ENCODE measurements at regions not wholly inside any gene's neighbourhood (a gene's known extent, or its start where the extent isn't known, plus 50 kb on each side); places are given as distances from the start of the nearest gene placed in this dataset.

DNA sequence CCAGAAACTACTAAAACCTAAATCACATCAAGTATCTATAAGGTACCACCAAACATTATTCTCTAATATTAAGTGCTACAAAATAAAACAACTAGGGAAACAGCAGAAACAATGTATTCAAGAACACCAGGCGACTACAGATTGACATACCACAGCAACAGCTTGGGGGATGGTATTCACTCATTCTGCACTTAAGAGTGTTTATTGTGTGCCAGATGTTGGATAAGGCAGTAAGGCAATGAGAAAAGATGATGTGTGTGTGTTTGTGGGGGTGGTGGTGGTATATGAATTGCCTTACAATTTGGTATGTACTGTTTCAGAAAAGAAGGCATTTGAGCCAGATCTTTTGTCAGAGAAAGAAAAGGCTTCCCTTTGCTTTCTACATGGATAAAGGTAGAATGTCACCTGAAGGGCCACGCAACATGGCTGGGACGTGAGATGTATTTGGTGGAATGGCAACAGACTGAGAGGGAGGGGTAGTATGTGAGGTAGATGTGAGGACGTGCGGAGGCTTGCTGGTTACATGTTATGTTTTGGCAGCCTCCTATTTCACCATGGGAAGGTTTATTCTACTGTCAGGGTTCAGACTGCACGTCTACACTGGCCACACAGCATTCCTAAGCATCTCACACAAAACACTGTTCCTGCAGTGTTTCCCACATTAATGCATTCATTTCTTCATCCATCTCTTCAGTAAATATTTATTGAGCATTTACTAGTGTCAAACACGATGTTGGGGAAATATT is 300.7 kb downstream of the KLF12 start:
- TF ChIP-seq CTCF (tag by site-specific recombination; IDR thresholded peaks at IDR 0.05) (no peak), PRDM1 (tag by site-specific recombination; IDR thresholded peaks at IDR 0.05) (no peak)

Data from HEK293 (cell line).